HG03280 (cell line): ENCODE measurements at regions not wholly inside any gene's neighbourhood (a gene's known extent, or its start where the extent isn't known, plus 50 kb on each side); places are given as distances from the start of the nearest gene placed in this dataset.
"Not testable (repeated sequence)": the region's sequence is repeated elsewhere in the genome, so short reads cannot be mapped to it uniquely, and the experiment has no call there.

ENCODE experiments used
- ATAC-seq: cut with Tn5 transposase; IDR thresholded peaks from one replicate; pipeline ENCODE4 v1.9.1; 2021; ENCODE audit warnings: mild to moderate bottlenecking, moderate library complexity; ENCODE audit not compliant: unreplicated experiment

DNA sequence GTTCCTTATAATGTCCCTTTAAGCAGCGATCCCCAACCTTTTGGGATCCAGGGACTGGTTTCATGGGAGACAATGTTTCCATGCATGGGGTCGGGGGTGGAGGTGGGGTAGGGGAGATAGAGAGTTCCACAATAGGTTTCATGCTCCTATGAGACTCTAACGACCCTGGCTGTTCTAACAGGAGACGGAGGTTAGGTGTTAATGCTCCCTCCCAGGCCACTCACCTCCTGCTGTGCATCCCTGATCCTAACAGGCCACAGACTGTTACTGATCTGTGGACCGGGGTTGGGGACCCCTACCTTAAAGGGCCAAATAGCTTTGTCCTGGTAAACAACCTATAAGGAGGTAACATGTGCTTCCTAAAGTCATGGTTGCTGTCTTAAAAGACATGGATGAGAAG, 602.5 kb upstream of the RGMB start:
- no peak for ATAC-seq

GRCh38 chr5:98173334-98173733, 600.1 kb upstream of the RGMB start:
- ATAC-seq, result no peak

GRCh38 chr5:98175474-98175873, 598.0 kb upstream of the RGMB start:
- no peak for ATAC-seq

- ATAC-seq, result no peak
Measured at GRCh38 chr5:98179791-98180755, 593.4 kb upstream of the RGMB start.

GRCh38 chr5:98186128-98186527, 587.3 kb upstream of the RGMB start:
- no peak for ATAC-seq

DNA sequence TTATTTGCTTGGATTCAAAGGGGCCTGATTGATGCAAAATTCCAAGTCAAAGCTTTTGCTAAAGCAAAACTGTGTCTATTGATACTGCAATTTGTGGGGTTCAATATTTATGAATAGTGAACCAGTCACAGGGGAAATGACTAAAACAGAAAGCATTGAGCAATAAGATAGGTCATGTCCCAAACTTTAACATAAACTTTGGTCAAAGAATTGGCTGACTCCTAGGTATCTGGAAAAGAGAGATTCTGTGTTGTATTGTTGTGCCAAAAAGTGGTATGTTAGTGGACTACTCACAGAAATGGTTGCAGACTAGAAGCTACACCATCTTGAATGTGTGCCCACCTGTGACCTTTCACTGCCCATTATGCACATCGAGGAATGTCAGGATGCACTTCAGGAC, 585.5 kb upstream of the RGMB start:
- no peak for ATAC-seq

GRCh38 chr5:98190344-98190743, 583.1 kb upstream of the RGMB start:
- ATAC-seq, result not testable (repeated sequence)

GRCh38 chr5:98193921-98194760, 579.3 kb upstream of the RGMB start:
- no peak for ATAC-seq

GRCh38 chr5:98200726-98201541, 572.5 kb upstream of the RGMB start:
- ATAC-seq, result no peak

GRCh38 chr5:98204798-98205197, 568.7 kb upstream of the RGMB start:
- ATAC-seq, result no peak

- no peak for ATAC-seq
Measured at GRCh38 chr5:98205691-98206461, 567.6 kb upstream of the RGMB start.

- ATAC-seq, result no peak
Measured at GRCh38 chr5:98206566-98206965, 566.9 kb upstream of the RGMB start.

GRCh38 chr5:98209418-98209817, 564.0 kb upstream of the RGMB start:
- no peak for ATAC-seq

- ATAC-seq, result no peak
Measured at GRCh38 chr5:98214240-98215051, 559.0 kb upstream of the RGMB start.

GRCh38 chr5:98217138-98217537, 556.3 kb upstream of the RGMB start:
- no peak for ATAC-seq

- ATAC-seq, result no peak
Measured at GRCh38 chr5:98218838-98219237, 554.6 kb upstream of the RGMB start.

- ATAC-seq, result no peak
Measured at GRCh38 chr5:98227489-98227888, 546.0 kb upstream of the RGMB start.

DNA sequence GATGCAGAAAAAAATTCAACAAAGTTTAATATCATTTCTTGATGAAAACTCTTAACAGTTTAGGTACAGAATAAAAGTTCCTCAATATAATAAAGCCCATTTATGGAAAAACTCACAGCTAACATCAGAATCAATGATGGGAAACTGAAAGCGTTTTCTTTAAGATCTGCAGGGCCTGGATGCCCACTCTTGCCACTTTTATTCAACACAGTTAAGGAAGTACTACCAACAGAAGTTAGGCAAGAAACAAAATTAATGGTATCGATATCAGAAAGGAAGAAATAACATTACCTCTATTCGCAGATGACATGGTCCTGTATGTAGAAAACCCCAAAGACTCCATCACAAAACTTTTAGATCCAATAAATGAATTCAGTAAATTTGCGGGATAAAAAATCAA, 542.4 kb upstream of the RGMB start:
- ATAC-seq, result no peak

DNA sequence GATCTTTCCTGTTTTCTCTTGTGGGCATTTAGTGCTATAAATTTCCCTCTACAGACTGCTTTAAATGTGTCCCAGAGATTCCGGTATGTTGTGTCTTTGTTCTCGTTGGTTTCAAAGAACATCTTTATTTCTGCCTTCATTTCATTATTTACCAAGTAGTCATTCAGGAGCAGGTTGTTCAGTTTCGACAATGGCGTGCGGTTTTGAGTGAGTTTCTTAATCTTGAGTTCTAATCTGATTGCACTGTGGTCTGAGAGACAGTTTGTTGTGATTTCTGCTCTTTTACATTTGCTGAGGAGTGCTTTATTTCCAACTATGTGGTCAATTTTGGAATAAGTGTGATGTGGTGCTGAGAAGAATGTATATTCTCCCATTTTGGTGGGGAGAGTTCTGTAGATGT, 535.7 kb upstream of the RGMB start:
- ATAC-seq, result not testable (repeated sequence)
